NCI-H2227 (cell line): ENCODE measurements at regions not wholly inside any gene's neighbourhood (a gene's known extent, or its start where the extent isn't known, plus 50 kb on each side); places are given as distances from the start of the nearest gene placed in this dataset.

Experiments used
- DNase-seq: peaks from one replicate; lab custom pipeline; 2025; ENCODE audit not compliant: unreplicated experiment; lab: John Stamatoyannopoulos, UW

DNA sequence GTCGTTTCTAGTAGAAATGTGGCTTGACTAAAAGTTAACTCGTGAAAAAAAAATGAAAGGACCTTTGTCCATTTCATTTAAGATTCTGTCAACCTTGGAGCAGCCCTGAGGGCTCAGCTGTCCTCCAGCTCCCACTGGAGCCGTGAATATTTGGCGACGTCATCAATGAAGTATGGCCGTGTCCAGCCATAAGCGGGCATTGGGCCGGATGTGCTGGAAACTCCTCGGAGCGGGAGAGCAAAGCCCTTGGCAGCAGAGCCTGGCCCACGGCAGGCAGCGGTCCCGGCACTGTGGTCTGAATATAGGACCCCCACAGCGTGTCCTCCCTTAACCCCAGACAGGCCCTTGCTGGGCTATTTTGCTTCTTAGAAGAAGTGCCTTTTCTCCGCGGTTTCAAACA is 50.0 kb downstream of the JAKMIP3 start:
- DNase-seq = peak; percentile 19

DNA sequence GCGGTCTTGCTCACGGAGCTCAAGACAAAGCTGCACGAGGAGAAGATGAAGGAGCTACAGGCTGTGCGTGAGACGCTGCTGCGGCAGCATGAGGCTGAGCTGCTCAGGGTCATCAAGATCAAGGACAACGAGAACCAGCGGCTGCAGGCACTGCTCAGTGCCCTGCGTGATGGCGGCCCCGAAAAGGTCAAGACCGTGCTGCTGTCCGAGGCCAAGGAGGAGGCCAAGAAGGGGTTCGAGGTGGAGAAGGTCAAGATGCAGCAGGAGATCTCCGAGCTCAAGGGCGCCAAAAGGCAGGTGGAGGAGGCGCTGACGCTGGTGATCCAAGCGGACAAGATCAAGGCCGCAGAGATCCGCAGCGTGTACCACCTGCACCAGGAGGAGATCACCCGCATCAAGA is 51.4 kb downstream of the JAKMIP3 start:
- no peak for DNase-seq

DNA sequence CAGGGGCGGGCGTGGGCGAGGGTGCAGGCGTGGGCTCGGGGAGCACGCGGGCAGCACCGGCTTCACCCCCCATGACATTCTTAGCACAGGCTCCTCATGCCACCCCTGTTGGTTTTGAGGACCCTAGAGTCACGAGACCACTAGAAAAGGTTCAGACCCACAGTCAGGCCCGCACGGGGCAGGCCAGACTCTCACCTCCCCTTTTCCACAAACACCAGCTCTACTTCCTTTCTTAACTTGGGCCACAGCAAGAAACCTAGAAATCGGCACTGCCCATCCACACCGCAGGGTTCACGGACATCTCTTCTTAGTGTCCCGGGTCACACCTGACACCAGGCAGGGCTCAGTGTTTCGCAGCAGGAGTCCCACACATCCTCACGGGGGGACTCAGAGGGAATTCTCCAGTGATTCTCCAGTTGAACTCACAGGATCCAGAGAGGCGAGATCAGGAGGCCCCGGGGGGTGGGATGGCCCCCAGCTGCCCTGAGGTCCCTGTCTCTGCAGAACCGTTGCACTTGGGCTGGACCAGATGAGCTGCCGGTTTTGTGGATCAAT is 52.0 kb downstream of the JAKMIP3 start:
- no peak for DNase-seq

DNA sequence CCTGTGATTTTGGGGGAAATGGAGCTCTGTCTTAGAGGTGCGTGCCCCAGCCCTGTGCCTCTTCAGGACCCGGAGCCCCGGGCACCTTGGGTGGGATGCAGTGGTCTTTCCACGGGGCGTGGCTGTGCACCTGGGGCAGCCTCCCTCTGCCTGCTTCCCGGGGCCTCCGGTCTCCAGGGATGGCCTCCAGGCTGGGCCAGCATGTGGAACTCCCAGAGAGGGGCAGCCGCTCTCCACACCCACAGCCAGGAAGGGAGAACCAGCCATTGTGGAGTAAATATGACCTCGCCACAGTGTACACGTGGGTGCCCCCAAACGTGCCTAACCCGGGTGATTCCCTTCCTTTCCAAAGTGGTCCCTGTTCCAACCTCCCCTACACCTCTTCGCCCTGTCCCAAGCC is 52.6 kb downstream of the JAKMIP3 start:
- DNase-seq = no peak

DNA sequence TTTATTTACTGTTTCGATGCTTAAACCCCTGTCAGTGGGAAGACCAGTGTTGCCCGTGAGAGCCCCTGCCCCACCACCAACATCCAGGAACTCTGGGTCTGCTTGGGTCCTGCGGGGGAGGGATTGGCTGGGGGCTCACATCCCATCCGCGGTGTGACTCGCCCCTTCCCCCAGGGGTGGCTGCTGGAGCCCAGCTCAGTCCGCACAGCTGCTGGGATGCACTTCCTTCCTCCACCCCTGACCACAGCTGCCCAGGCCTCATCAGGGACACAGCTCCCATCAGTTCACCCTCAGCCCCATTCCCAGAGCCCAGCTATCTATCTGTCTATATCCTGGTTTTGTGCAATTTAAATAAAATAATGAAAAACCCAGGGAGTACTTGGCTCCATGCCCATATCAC is 54.5 kb downstream of the JAKMIP3 start:
- DNase-seq = no peak

DNA sequence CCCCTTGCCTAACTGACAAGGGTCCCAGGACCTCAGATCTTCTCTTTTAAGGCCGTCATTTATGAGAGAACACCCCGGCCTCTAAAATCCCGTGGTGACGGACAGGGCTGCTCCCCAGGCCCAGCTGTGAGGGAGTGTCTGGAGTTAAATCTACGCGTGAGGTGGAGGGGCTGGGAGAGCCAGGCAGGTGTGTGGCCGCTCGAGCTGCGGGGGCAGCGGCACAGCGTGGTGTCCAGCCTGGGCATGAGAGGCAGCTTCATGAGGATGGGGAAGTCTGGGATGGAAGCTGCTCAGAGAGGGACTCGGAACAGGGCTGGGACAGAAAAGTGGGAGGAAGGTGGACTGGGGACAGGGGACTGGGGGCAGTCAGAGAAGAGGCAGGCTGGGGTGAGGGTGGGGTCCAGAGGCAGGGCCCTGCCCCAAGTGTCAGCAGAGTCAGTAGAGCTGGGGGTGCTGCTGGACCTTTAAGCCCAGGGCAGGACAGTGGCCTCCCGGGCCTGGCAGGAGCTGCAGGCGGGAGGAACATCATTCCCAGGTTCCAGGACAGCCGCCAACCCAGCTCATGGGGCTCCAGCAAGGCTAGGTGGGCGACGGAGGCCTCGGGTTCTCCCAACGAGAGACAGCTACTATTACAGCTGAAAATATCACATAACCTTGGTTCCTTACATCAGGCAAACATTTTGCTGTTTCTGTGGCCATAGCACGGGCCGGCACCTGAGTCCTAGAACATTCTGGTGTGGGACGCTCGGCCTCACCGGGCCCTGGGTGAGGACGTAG is 55.2 kb downstream of the JAKMIP3 start:
- DNase-seq = no peak

DNA sequence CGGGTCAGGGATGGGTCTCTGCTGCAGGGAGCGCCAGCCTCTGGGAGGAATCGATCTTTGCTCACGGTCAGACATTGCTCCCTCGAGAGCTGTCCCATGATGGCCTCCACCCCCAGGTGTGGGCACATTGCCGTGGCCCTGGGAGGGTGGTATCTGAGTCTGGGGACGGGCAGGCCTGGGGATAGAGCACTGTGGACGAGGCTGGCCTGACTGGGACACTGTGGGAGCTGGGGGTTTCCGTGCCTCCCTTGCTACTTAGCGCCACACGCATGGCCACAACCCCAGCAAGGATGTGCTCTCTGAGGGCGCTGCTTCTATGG is 55.7 kb downstream of the JAKMIP3 start:
- DNase-seq = no peak

DNA sequence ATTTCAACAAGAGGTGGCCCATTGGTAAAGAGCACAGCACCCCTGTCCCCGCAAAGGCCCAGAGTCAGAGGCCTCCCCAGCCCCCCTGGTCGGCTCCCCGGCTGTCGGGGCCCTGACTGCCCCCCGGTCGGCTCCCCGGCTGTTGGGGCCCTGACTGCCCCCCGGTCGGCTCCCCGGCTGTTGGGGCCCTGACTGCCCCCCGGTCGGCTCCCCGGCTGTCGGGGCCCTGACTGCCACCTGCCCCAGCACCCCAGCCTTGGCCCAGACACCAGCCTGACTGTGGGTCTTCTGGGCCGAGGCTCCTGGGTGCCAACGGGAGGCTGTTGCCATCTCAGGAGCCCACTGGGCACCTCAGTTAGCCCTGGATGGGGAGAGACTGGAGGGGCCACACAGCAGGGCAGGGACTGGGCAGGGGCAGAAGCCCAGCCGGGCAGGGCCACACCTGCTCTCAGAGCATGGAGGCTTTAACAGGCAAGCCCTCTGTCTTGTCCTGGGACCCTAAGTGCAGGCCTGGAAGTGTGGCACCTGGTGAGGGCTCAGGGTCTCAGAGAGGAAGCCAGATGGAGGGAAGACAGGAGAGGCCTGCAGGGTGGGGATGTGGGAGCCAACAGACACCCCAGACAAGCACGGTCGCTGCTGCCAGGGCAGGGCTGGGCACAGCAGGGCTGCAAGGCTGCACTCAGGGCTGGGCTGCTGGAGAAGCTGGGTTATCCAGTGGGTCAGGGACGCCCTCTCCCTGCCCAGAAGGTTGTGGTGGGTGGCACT is 56.5 kb downstream of the JAKMIP3 start:
- DNase-seq = no peak

DNA sequence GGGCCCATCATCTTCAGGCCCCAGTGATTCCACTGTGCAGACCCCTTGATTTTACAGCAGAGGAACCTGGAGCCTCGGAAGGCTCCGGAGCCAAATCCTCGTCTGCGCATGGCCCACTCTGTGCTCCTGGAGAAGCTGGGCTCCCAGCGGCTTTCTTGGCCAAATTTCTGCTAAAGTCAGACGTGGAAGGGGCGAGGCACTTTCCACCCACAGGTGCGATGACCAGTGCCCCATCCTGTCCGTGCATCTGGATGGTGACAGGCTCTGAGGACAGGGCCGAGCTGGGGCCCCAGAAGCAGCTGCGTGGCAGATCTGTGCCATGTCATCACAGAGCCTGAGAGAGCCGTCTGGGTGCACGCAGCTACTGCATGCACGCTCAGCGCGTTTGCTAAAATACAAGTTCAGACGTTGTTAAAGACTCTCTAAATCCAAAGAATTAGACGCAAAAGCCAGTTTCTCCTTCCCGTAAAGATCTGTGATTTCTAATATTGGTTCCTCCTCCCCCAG is 57.2 kb downstream of the JAKMIP3 start:
- DNase-seq = no peak

DNA sequence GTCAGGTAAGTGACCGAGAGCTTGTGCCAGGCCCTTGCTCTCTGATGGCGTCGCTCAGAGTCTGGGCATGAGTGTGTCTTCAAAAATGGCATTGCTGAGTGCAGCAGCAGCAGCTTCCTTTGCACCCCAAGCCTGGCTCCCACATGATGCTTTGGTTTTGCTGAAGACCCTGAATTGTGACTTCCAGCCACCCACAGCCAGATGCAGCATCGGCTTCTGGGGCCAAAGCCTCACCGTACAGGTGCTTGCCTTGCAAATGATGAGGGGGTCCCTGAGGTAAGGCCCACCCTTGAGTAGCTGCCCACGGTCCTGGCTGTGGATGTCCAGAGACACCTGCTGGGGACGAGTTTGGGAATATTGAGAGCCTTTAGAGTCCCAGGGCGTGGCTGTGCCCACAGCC is 57.9 kb downstream of the JAKMIP3 start:
- no peak for DNase-seq

DNA sequence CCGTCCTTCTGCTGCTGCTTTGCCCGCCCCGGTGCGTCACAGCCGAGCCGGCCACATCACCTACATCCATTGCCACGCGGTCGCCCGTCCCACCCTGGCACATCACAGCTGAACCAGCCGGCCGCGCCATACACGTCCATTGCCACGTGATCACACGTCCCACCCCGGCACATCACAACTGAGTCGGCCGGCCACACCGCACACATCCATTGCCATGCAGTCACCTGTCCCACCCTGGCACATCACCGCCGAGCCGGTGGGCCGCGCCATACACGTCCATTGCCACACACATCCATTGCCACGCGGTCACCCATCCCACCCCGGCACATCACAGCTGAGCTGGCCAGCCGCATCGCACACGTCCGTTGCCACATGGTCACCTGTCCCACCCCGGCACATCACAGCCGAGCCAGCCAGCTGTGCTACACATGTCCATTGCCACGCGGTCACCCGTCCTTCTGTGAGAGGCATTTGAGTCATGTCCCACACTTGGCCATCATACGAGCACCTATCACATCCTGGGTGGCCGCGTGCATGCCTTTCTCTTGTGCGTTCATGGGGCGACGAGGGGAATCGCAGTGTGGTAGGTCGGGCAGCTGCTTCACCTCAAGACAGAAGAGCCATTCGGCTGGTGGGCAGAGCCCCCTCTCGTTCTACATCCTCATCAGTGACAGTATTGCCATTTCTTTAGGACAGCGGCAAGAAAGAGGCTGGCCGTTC is 58.6 kb downstream of the JAKMIP3 start:
- no peak for DNase-seq

DNA sequence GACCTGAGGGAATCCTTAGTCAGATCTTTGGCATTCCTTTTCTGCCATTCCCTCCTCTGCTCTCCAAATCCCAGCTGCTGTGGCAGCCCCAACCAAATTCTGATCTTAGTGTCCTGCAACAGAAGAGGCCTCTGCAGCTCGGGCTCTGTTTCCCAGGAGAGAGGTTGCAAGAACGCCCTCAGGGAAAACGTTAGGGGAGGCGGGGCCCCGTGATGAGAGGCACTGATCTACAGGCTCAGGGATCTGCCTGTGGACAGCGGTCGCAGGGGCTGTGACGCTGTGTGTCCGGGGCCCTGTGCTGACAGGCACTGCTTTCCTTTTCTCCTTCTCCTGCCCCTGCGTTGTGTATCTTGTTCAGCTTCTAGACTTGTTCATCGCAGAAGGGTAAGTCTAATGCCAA is 57.3 kb upstream of the DPYSL4 start:
- DNase-seq = no peak

DNA sequence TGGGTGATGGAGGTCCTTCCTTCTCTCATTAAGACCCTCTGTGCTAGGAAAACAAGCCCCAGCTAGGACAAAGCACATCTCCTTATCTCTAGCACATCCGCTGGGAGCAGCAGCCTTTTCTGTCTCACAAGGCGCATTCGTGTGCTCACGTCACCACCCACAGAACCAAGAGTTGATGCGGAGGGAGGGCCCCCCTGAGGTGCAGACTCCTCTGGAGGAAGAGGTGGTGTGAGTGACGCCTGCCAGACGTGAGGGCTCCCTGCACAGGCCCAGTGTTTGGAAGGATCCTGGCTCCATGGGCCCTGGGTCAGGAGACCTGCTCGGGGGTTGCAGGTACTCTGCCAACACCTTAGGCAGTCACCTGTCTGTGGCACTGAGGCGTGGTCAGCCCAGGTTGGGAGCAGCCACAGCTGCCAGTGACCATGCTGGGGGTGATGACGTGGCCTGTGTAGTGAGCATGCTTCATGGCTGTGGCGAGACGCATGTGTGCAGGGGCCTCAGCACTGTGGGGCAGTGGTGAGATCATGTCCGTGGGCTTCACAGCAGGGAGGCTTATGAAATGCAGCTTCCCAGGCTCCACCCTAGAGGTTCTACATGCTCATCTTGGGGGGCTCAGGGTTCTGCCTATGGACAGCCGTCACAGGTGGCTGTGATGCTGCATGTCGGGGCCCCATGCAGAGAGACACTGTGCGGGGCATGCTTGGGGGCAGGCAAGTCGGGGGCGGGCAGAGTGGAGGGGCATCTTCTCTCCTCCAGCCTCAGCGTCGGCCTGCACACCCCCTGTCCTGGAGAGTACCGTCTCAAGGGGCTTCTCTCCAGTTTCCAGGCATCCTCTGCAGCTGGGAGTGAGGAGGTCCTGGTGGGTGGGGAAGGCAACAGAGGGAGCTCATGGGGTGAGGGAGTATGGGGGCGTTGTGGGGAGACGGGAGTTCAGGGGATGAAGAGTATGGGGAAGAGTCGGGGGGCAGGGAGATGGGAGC is 56.2 kb upstream of the DPYSL4 start:
- DNase-seq = no peak

DNA sequence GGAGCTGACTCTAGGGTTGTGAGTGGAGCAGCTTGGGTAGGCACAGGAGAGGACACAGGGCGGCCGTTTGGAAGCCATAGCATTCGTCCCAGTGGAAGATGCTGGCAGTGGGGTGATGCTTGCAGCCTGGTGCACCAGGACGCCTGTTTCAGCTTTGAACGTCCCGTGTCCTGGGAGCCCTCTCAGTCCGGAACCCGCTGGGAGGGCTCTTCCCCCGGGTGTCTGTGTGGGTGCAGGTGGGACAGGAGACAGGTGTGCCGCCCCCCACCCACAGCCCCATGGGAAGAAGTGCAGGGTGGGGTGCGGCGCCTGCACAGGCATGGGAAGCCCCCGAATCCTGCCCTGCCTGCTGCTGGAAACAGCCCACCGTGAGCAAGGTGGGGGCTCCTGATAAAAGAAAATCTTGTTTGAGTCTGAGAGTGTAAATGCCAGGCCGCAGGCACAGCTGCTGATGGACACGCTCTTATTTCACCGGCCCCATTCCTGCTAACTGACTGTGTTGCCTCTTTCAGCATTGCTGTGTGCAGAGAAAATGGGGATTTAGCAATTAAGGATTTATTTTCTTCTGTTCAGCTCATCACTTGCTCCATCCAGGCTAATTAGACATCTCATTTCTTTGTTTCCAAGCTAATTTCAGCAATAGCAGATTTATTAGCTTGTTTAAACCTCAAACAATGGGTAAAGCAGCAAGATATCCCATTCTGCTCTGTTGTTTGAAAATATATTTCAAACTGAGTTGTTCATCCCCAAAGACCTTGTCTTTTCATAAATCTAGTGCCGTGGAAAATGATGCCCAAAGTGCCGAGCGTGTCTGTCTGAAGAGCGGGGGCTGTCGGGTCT is 54.9 kb upstream of the DPYSL4 start:
- no peak for DNase-seq

DNA sequence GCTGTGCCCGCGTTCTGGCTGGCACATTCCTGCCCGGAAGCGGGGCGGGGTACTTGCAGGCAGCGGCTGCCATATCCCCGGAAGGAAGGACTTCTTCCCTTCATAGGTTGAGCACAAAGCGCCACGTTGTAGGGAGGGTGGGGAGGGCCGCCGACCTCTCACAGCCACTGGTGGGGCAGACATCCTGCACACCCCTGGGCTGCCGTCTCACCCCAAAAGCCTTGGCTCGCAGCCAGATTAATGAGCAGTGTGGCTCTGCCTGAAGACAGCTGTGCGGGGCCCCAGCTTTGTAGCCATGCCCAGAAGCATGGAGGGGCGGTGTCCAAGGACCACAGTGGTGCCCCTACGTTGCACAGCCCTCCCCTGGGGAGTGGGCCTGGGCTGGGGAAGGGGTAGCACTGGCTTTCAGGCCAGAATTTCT is 54.3 kb upstream of the DPYSL4 start:
- DNase-seq = peak; percentile 2

DNA sequence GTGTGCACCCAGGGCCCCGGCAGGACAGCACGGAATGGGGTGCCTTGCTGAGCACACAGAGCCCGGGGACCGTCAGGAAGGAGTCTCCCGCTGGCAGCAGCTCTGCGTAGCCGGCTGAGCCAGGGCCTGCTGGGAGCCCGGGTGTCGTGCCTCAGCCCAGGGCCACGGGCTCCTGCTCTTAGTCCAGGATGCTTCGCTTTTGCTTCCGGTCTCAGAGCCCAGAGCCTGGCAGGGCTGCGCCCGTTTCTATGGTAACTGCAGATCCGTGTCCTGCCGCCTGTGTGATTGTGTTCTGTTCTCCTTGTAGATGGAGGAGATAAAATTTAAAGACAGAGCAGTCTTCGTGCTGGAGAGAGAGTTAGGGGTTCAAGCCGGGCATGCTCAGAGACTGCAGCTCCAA is 53.7 kb upstream of the DPYSL4 start:
- peak; percentile 67 for DNase-seq

DNA sequence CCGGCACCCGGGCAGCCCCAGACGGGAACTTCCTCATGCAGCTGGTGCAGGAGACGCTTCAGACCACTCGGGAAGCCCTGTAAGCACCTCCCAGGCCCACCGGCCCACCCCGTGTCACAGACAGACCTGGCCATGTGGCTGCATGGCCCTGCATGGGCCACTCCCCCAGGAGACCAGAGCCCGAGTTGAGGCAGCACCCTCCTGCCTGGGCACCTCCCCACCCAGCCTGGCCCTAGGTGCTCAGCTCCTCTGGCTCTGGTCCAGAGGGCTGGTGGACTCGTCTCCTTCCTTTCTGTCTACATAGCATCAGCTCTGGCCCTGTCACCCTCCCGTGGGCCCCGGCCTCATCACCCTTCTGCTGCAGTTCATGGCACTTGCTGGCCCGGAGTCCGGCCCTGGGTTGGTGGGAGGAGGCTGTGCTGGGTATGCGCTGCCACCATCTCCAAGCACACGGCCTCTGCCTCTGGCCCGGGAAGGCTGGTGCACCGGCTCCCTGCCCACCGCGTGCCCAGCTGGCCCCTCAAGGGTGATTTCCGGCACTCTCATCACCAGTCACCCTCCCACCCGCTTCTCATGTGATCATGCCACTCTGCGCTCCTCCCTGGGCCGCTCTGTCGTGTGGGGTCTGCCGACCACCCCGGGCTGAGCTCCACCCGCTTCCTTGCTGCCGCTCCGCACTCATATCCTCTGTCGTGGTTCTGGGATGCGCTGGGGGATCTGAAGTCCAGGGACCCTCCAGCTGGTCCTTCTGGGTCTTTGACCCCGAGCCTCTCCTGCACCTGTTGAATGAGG is 53.1 kb upstream of the DPYSL4 start:
- no peak for DNase-seq

DNA sequence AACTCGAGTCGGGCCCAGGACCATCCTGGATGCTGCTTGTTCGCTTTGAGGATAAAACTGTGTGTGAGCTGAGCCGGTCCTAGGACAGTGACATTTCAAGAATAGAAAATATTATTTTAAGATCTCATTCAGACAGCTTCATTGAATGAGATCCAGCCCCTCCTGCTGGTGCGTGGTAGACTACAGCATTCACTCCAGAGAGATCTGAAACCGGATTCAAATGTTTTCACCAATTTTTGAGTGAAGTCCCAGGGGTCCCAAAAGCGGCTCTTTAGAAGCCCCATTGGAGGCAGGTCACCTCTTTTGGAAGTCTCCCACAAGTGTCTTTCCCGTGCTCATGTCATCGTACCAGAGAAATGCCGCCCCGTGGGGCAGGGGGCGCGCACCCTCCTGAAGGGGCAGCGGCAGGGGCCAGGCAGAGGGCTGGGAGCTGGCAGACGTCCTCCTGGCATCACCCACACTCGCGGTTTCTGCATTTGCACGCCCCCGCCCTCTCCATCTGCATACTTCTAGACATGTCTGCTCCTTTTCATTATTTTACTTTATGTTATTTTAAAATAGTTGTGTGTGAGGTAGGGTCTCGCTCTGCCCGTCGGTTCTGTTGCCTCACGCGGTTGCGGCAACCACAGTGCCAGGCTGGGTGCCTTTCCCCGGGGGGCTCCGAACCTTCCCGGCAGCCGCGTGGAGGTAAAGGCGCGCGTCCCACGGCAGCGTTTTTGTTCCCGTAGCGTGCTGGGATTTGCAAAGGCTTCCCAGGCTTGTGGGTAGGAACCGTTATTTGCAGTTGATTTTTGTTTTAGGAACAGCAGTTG is 52.3 kb upstream of the DPYSL4 start:
- DNase-seq = no peak
